ENCODE measurements at regions not wholly inside any gene's neighbourhood (a gene's known extent, or its start where the extent isn't known, plus 50 kb on each side); places are given as distances from the start of the nearest gene placed in this dataset.

- no peak for TF ChIP-seq CTCF (IDR thresholded peaks at IDR 0.05)
- no peak for TF ChIP-seq POLR2AphosphoS5 (IDR thresholded peaks at IDR 0.05)
- TF ChIP-seq POLR2A (IDR thresholded peaks at IDR 0.05) = no peak
- no peak for TF ChIP-seq EP300 (IDR thresholded peaks at IDR 0.05)
These were observed 131.3 kb downstream of the C11orf87 start for GRCh38 chr11:109553284-109553683.
